ENCODE measurements at regions not wholly inside any gene's neighbourhood (a gene's known extent, or its start where the extent isn't known, plus 50 kb on each side); places are given as distances from the start of the nearest gene placed in this dataset.

GRCh38 chr2:81462420-81462819 lies 1157.9 kb upstream of the LRRTM1 start:
- TF ChIP-seq POLR2A (IDR thresholded peaks at IDR 0.05) = no peak
- no peak for TF ChIP-seq CTCF (IDR thresholded peaks at IDR 0.05)
- H3K27me3 ChIP-seq = no peaks in the 10 kb centered on the region
- no peaks in the 10 kb centered on the region for H3K36me3 ChIP-seq (ENCODE audit: low read depth, missing control alignments)
- intact Hi-C loops (cut with DNase I; ENCODE audit: low total_unique reads) = no loop called here
- H3K27ac ChIP-seq = no peak overlapping the region
- H3K4me1 ChIP-seq = no peaks in the 10 kb centered on the region
- WGBS, 2 donors = 69% methylated on average over 2 of the region's 2 CpGs
- no peak overlapping the region for H3K4me3 ChIP-seq
- no peaks in the 10 kb centered on the region for H3K9me3 ChIP-seq
- DNase-seq = no peak

- Histone ChIP-seq H3K4me3 (no peak overlapping the region), H3K9me3 (no peaks in the 10 kb centered on the region), H3K36me3 (ENCODE audit: low read depth, missing control alignments) (no peaks in the 10 kb centered on the region), H3K27ac (no peak overlapping the region), H3K27me3 (no peaks in the 10 kb centered on the region), H3K4me1 (no peaks in the 10 kb centered on the region)
- intact Hi-C loops (cut with DNase I; ENCODE audit: low total_unique reads) = no loop called here
- WGBS, 2 donors = 85 to 88% methylated on average over 1 of the region's 1 CpG
- no peak for TF ChIP-seq CTCF (IDR thresholded peaks at IDR 0.05)
- no peak for DNase-seq
Measured at GRCh38 chr2:81445176-81445575, 1140.6 kb upstream of the LRRTM1 start.

GRCh38 chr2:81437456-81438000 lies 1133.0 kb upstream of the LRRTM1 start:
- WGBS, 2 donors = 87 to 89% methylated on average over 4 of the region's 4 CpGs
- TF ChIP-seq CTCF (IDR thresholded peaks at IDR 0.05) (no peak), POLR2A (IDR thresholded peaks at IDR 0.05) (no peak)
- Histone ChIP-seq H3K27me3 (no peaks in the 10 kb centered on the region), H3K4me1 (no peaks in the 10 kb centered on the region), H3K4me3 (no peak overlapping the region), H3K9me3 (no peaks in the 10 kb centered on the region), H3K27ac (no peak overlapping the region), H3K36me3 (ENCODE audit: low read depth, missing control alignments) (no peaks in the 10 kb centered on the region)
- intact Hi-C loops (cut with DNase I; ENCODE audit: low total_unique reads) = no loop called here
- no peak for DNase-seq

GRCh38 chr2:81436256-81436655 lies 1131.7 kb upstream of the LRRTM1 start:
- H3K4me3 ChIP-seq = no peak overlapping the region
- DNase-seq = no peak
- TF ChIP-seq POLR2A (IDR thresholded peaks at IDR 0.05) (no peak), CTCF (IDR thresholded peaks at IDR 0.05) (no peak)
- 77 to 83% methylated on average over 6 of the region's 6 CpGs for WGBS, 2 donors
- no peaks in the 10 kb centered on the region for H3K4me1 ChIP-seq
- H3K27me3 ChIP-seq = no peaks in the 10 kb centered on the region
- no peak overlapping the region for H3K27ac ChIP-seq
- intact Hi-C loops (cut with DNase I; ENCODE audit: low total_unique reads) = no loop called here
- H3K36me3 ChIP-seq (ENCODE audit: low read depth, missing control alignments) = no peaks in the 10 kb centered on the region
- no peaks in the 10 kb centered on the region for H3K9me3 ChIP-seq

- H3K36me3 ChIP-seq (ENCODE audit: low read depth, missing control alignments) = no peaks in the 10 kb centered on the region
- no peak overlapping the region for H3K27ac ChIP-seq
- no peak overlapping the region for H3K4me3 ChIP-seq
- no peak for DNase-seq
- no peaks in the 10 kb centered on the region for H3K4me1 ChIP-seq
- H3K9me3 ChIP-seq = no peaks in the 10 kb centered on the region
- WGBS, 2 donors = 82 to 88% methylated on average over 3 of the region's 3 CpGs
- H3K27me3 ChIP-seq = no peaks in the 10 kb centered on the region
- intact Hi-C loops (cut with DNase I; ENCODE audit: low total_unique reads) = no loop called here
- no peak for TF ChIP-seq POLR2A (IDR thresholded peaks at IDR 0.05)
- no peak for TF ChIP-seq CTCF (IDR thresholded peaks at IDR 0.05)
Measured at GRCh38 chr2:81412681-81413080, 1108.1 kb upstream of the LRRTM1 start.

Measured in testis (tissue), 2 donors.